Upper lobe of left lung (tissue), 6 donors: ENCODE measurements at regions not wholly inside any gene's neighbourhood (a gene's known extent, or its start where the extent isn't known, plus 50 kb on each side); places are given as distances from the start of the nearest gene placed in this dataset.

ENCODE experiments used
- ATAC-seq, 2 donors: fragments of 200-7000 bp; cut with Tn5 transposase; one replicate each; pipeline ENCODE4 v1.9.1; 2022; ENCODE audit warnings: mild to moderate bottlenecking in 2 of 2, moderate library complexity in 2 of 2; ENCODE audit not compliant: low FRiP score in 2 of 2
- DNase-seq, 2 donors: peaks; one replicate each; pipeline ENCODE4 v3.0.0-alpha.2; 2019 to 2020
- H3K27ac ChIP-seq, 4 donors: fragments of 200-600 bp; sonication (generic); one replicate each; pipeline ENCODE4 v1.5.1; 2016 to 2019
- H3K27me3 ChIP-seq, 4 donors: fragments of 200-600 bp; sonication (generic); one replicate each; pipeline ENCODE4 v1.5.1; 2017 to 2019
- H3K36me3 ChIP-seq, 4 donors: fragments of 200-600 bp; sonication (generic); one replicate each; pipeline ENCODE4 v1.5.1; 2016 to 2019
- H3K4me1 ChIP-seq, 4 donors: fragments of 200-600 bp; sonication (generic); one replicate each; pipeline ENCODE4 v1.5.1; 2018 to 2019
- H3K4me3 ChIP-seq, 4 donors: fragments of 200-600 bp; sonication (generic); one replicate each; pipeline ENCODE4 v1.5.1; 2017 to 2019; ENCODE audit warnings: mild to moderate bottlenecking in 2 of 4, moderate library complexity in 1 of 4
- H3K9me3 ChIP-seq, 4 donors: fragments of 200-600 bp; sonication (generic); one replicate each; pipeline ENCODE4 v1.5.1; 2018 to 2019
- EP300 ChIP-seq, 4 donors: sonication (generic); formaldehyde crosslinking; IDR thresholded peaks; one replicate each; pipeline ENCODE4 v1.5.1; 2017; ENCODE audit warnings: antibody characterized with exemption in 4 of 4, control low read depth in 2 of 4
- POLR2A ChIP-seq, 4 donors: fragments of 450-650 bp; IDR thresholded peaks; one replicate each; pipeline ENCODE4 v1.5.1; 2016 to 2017; ENCODE audit warnings: antibody characterized with exemption in 4 of 4, mild to moderate bottlenecking in 2 of 4
- POLR2AphosphoS5 ChIP-seq, 2 donors: sonication (generic); formaldehyde crosslinking; IDR thresholded peaks; one replicate each; pipeline ENCODE4 v1.5.1; 2017; ENCODE audit warnings: antibody characterized with exemption in 2 of 2
- WGBS, 2 donors: methylation state at CpG; one replicate each; pipeline ENCODE4 v1.1.5; 2017 to 2018; 5-methylcytosine and 5-hydroxymethylcytosine counted together
- TF ChIP-seq, protein P1 (sequence below), 6 experiments: fragments of 450-650 bp in 4 of 6; fragments of 200-600 bp in 2 of 6; sonication (generic) in 2 of 6; IDR thresholded peaks; one replicate each; pipeline ENCODE4 v1.5.1; 2016 to 2019; ENCODE audit warnings: antibody characterized with exemption in 6 of 6
- donor health status: DM: no; HTN: no; CAD: no; lungs with moderate emphysema.
- donor health status: DM: no; HTN: yes; CAD: no; lungs with severe emphysema.

DNA sequence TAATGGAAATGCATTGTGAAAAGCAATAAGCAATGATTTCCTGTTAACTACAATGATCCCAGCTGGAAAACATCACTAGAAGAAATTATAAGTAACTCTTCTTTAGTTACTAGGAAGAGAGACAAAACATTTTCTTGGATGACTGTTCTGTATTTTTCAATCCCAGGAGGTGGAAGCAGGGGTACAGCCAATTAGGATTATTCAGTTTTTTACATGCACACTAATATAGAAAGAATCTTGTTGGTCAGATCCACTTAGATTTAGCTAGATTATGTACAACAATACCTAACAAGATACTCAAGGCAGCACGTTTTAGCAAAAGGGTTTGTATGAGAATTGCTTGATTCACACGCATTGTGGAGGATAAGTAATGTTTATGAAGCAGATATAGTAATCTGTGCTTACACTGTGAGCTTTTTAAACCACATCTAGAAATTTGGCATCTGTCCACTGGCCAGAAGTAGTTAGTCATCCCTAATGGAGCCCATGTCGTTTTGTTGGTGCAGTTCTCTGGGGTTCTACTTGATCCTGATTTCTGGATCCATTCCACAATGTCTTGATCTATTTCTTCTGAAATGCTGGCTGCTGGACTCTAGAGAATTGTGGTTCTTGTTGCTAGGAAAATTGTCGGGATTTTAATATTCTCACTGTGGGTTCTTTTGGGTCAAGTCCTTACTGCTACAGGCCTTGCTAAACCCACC lies 199.7 kb downstream of the ADCYAP1 start:
- no peak overlapping the region for H3K27ac ChIP-seq
- H3K4me1 ChIP-seq: no peaks in the 10 kb centered on the region
- no peaks in the 10 kb centered on the region for H3K9me3 ChIP-seq
- H3K36me3 ChIP-seq: no peaks in the 10 kb centered on the region
- no peak for DNase-seq
- TF ChIP-seq EP300 (IDR thresholded peaks at IDR 0.05): no peak
- no peak for TF ChIP-seq POLR2A (IDR thresholded peaks at IDR 0.05)
- TF ChIP-seq, protein P1, sequence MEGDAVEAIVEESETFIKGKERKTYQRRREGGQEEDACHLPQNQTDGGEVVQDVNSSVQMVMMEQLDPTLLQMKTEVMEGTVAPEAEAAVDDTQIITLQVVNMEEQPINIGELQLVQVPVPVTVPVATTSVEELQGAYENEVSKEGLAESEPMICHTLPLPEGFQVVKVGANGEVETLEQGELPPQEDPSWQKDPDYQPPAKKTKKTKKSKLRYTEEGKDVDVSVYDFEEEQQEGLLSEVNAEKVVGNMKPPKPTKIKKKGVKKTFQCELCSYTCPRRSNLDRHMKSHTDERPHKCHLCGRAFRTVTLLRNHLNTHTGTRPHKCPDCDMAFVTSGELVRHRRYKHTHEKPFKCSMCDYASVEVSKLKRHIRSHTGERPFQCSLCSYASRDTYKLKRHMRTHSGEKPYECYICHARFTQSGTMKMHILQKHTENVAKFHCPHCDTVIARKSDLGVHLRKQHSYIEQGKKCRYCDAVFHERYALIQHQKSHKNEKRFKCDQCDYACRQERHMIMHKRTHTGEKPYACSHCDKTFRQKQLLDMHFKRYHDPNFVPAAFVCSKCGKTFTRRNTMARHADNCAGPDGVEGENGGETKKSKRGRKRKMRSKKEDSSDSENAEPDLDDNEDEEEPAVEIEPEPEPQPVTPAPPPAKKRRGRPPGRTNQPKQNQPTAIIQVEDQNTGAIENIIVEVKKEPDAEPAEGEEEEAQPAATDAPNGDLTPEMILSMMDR (IDR thresholded peaks at IDR 0.05): no peak
- no peaks in the 10 kb centered on the region for H3K27me3 ChIP-seq
- no peak overlapping the region for H3K4me3 ChIP-seq
- ATAC-seq: peak in 1 of 2 donors; percentile 42
- 66 to 67% methylated on average over 4 of the region's 4 CpGs for WGBS, 2 donors

DNA sequence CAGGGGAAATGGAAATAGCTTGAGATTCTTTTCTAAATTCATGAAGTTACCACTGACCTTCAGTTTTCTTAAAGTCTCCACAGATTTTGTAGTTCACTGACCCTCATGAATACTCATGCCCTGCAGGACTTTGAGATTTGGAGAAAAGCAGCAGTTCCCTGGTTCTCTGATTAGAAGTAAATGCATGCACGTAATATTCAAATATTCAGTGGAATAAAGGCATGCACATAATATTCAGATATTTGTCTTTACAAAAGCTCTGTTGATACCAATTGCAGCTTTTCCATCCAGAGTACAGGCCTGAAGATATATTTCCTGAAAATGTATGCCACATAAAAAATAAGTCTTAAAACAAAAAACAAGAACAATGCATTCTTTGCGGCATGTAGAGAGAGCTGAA lies 219.8 kb downstream of the ADCYAP1 start:
- 86 to 99% methylated on average over 2 of the region's 2 CpGs for WGBS, 2 donors
- Histone ChIP-seq H3K4me1 (no peaks in the 10 kb centered on the region), H3K9me3 (no peaks in the 10 kb centered on the region), H3K27ac (no peak overlapping the region), H3K4me3 (no peak overlapping the region), H3K36me3 (no peaks in the 10 kb centered on the region), H3K27me3 (no peaks in the 10 kb centered on the region)
- no peak for DNase-seq
- no peak for TF ChIP-seq EP300 (IDR thresholded peaks at IDR 0.05)
- no peak for TF ChIP-seq POLR2AphosphoS5 (IDR thresholded peaks at IDR 0.05)
- no peak for TF ChIP-seq POLR2A (IDR thresholded peaks at IDR 0.05)
- no peak for ATAC-seq

DNA sequence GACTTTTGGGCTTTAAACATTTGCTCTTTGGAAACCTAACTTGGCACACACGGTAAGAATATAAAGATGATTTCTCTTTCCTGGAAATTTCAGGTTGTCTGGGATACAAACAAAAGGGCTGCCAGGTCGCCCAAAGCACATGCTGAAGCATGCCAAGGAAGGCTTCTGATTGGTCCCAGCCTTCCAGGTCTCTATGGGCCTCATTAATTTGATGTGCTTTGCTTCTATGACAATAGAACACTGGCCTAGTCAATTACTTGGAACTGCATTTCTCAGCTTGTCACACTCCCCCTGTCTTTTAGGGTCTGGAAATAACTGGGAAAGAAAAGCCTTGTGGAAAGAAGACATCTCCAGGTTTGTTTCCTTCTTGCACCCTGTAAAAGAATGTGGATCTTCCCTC lies 228.9 kb downstream of the ADCYAP1 start:
- H3K27ac ChIP-seq: no peak overlapping the region
- no peak overlapping the region for H3K4me3 ChIP-seq
- no peaks in the 10 kb centered on the region for H3K4me1 ChIP-seq
- DNase-seq (no peak), ATAC-seq (no peak)
- H3K9me3 ChIP-seq: no peaks in the 10 kb centered on the region
- TF ChIP-seq, protein P1 (IDR thresholded peaks at IDR 0.05): no peak
- H3K36me3 ChIP-seq: no peaks in the 10 kb centered on the region
- 54 to 65% methylated on average over 2 of the region's 2 CpGs for WGBS, 2 donors
- no peaks in the 10 kb centered on the region for H3K27me3 ChIP-seq

DNA sequence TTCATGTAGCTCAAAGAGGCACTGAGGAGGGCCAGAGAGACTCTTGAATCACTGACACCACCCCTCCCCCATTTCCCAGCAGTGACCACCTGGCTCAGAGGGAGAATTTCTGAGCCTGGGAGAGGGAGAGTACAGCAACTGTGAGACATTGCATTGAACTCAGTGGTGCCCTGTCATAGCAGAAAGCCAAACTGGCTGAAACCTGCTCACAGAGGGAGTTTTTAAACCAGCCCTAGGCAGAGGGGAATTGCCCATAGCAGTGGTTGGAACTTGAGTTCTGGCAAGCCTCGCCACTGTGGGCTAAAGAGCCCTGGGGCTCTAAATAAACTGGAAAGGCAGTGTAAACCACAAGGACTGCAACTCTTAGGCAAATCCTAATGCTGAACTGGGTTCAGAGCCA lies 243.1 kb downstream of the ADCYAP1 start:
- Histone ChIP-seq H3K4me1 (no peaks in the 10 kb centered on the region), H3K27ac (no peak overlapping the region), H3K36me3 (no peaks in the 10 kb centered on the region), H3K27me3 (no peaks in the 10 kb centered on the region), H3K4me3 (no peak overlapping the region), H3K9me3 (peaks cover 0 to 22% (median 6%) of the 10 kb centered on the region in 4 donors)
- WGBS, 2 donors: 82% methylated on average over 1 of the region's 1 CpG; no CpG with 5 or more reads in 1 of the 2 donors
- ATAC-seq (no peak), DNase-seq (no peak)
- TF ChIP-seq POLR2AphosphoS5 (IDR thresholded peaks at IDR 0.05) (no peak), EP300 (IDR thresholded peaks at IDR 0.05) (no peak), POLR2A (IDR thresholded peaks at IDR 0.05) (no peak)
- TF ChIP-seq, protein P1 (IDR thresholded peaks at IDR 0.05): no peak

DNA sequence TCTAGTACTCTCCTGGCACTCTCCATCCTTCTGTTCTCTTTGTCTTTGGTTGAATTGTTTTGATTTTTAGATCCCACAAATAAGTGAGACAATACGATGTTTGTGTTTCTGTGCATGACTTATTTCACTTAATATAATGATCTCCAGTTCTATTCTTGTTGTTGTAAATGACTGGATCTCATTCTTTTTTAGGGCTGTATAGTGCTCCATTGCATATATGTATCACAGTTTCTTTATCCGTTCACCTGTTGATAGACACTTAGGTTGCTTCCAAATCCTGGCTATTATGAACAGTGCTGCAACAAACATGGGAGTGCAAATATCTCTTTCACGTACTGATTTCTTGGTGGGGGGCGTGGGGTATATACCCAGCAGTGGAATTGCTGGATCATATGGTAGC lies 245.0 kb downstream of the ADCYAP1 start:
- H3K4me1 ChIP-seq: no peaks in the 10 kb centered on the region
- no peak for ATAC-seq
- TF ChIP-seq, protein P1 (IDR thresholded peaks at IDR 0.05): no peak
- TF ChIP-seq EP300 (IDR thresholded peaks at IDR 0.05): no peak
- TF ChIP-seq POLR2A (IDR thresholded peaks at IDR 0.05): no peak
- no peak for TF ChIP-seq POLR2AphosphoS5 (IDR thresholded peaks at IDR 0.05)
- H3K4me3 ChIP-seq: no peak overlapping the region
- H3K36me3 ChIP-seq: no peaks in the 10 kb centered on the region
- peaks cover 0 to 4% (median under 1%) of the 10 kb centered on the region in 4 donors for H3K9me3 ChIP-seq
- H3K27me3 ChIP-seq: no peaks in the 10 kb centered on the region
- WGBS, 2 donors: 90 to 97% methylated on average over 4 of the region's 4 CpGs
- no peak for DNase-seq
- H3K27ac ChIP-seq: no peak overlapping the region
